ENCODE measurements at regions not wholly inside any gene's neighbourhood (a gene's known extent, or its start where the extent isn't known, plus 50 kb on each side); places are given as distances from the start of the nearest gene placed in this dataset.

- intact Hi-C loops (cut with DNase I; ENCODE audit: low total_unique reads): no loop called here
- no peak for DNase-seq (ENCODE audit: low spot score in 2 of 2)
Observed at GRCh38 chr14:71185637-71186036, 278.4 kb downstream of the PCNX1 start.

GRCh38 chr14:71187633-71188356 is 280.5 kb downstream of the PCNX1 start:
- 67 to 76% methylated on average over 10 to 11 of the region's 11 CpGs for WGBS, 2 donors
- H3K4me3 ChIP-seq (ENCODE audit: low read depth, poor library complexity, severe bottlenecking): no peak overlapping the region
- TF ChIP-seq CTCF (IDR thresholded peaks at IDR 0.05): no peak
- no peak for TF ChIP-seq POLR2A (IDR thresholded peaks at IDR 0.05)
- DNase-seq (ENCODE audit: low spot score in 2 of 2): no peak
- intact Hi-C loops (cut with DNase I; ENCODE audit: low total_unique reads): no loop called here

More at GRCh38 chr14:71185637-71186036, 278.4 kb downstream of the PCNX1 start:
- H3K4me3 ChIP-seq (ENCODE audit: low read depth, poor library complexity, severe bottlenecking): no peak overlapping the region
- 87 to 98% methylated on average over 2 of the region's 2 CpGs for WGBS, 2 donors
- no peak for TF ChIP-seq CTCF (IDR thresholded peaks at IDR 0.05)
- TF ChIP-seq POLR2A (IDR thresholded peaks at IDR 0.05): no peak

- intact Hi-C loops (cut with DNase I; ENCODE audit: low total_unique reads): no loop called here
- no peak for TF ChIP-seq CTCF (IDR thresholded peaks at IDR 0.05)
- TF ChIP-seq POLR2A (IDR thresholded peaks at IDR 0.05): no peak
- H3K4me3 ChIP-seq (ENCODE audit: low read depth, poor library complexity, severe bottlenecking): no peak overlapping the region
- WGBS, 2 donors: 60 to 62% methylated on average over 5 of the region's 5 CpGs
- no peak for DNase-seq (ENCODE audit: low spot score in 2 of 2)
Observed at GRCh38 chr14:71190770-71191374, 283.6 kb downstream of the PCNX1 start.

- no peak for DNase-seq (ENCODE audit: low spot score in 2 of 2)
- WGBS, 2 donors: 19 to 31% methylated on average over 1 of the region's 1 CpG
- no peak overlapping the region for H3K4me3 ChIP-seq (ENCODE audit: low read depth, poor library complexity, severe bottlenecking)
- TF ChIP-seq POLR2A (IDR thresholded peaks at IDR 0.05) (no peak), CTCF (IDR thresholded peaks at IDR 0.05) (no peak)
- intact Hi-C loops (cut with DNase I; ENCODE audit: low total_unique reads): no loop called here
Observed at GRCh38 chr14:71193663-71194062, 286.4 kb downstream of the PCNX1 start.

- no peak overlapping the region for H3K4me3 ChIP-seq (ENCODE audit: low read depth, poor library complexity, severe bottlenecking)
- TF ChIP-seq POLR2A (IDR thresholded peaks at IDR 0.05): no peak
- TF ChIP-seq CTCF (IDR thresholded peaks at IDR 0.05): no peak
- no peak for DNase-seq (ENCODE audit: low spot score in 2 of 2)
- intact Hi-C loops (cut with DNase I; ENCODE audit: low total_unique reads): no loop called here
- 65% methylated on average over 1 of the region's 1 CpG for WGBS, 2 donors
Observed at GRCh38 chr14:71194251-71194650, 287.0 kb downstream of the PCNX1 start.

Measured in lower leg skin (tissue), 4 donors.